Stimulated activated naive CD8-positive, alpha-beta T cell treated with anti-CD3 and anti-CD28 coated beads, Interleukin-15, amount 100 ng/mL, for 72 hours (primary cell): ENCODE measurements at regions not wholly inside any gene's neighbourhood (a gene's known extent, or its start where the extent isn't known, plus 50 kb on each side); places are given as distances from the start of the nearest gene placed in this dataset.

Source experiments
- ATAC-seq: fragments of 150-1000 bp; cut with Tn5 transposase; 2 replicates; pipeline ENCODE4 v1.10.0; 2021; ENCODE audit warnings: mild to moderate bottlenecking, moderate library complexity
- DNase-seq, 2 donors: peaks; one replicate each; pipeline ENCODE4 v3.0.0; 2021 to 2022
- H3K27ac Mint-ChIP-seq, 2 donors: one replicate each; pipeline ENCODE4 v1.8.0; 2022; ENCODE audit warnings: mild to moderate bottlenecking in 2 of 2, mixed read lengths in 2 of 2, moderate library complexity in 2 of 2
- H3K27me3 Mint-ChIP-seq: one replicate; pipeline ENCODE4 v1.8.0; 2022; ENCODE audit warnings: mixed read lengths
- H3K4me1 Mint-ChIP-seq: one replicate; pipeline ENCODE4 v1.8.0; 2022; ENCODE audit warnings: mild to moderate bottlenecking, mixed read lengths
- H3K4me3 Mint-ChIP-seq, 2 donors: one replicate each; pipeline ENCODE4 v1.8.0; 2022; ENCODE audit warnings: mild to moderate bottlenecking in 2 of 2, mixed read lengths in 2 of 2, moderate library complexity in 1 of 2
- H3K9me3 Mint-ChIP-seq, 2 donors: one replicate each; pipeline ENCODE4 v1.8.0; 2022; ENCODE audit warnings: mixed read lengths in 2 of 2

GRCh38 chr11:91913407-91913806 is 311.2 kb upstream of the FAT3 start:
- no peaks in the 10 kb centered on the region for H3K9me3 Mint-ChIP-seq

DNA sequence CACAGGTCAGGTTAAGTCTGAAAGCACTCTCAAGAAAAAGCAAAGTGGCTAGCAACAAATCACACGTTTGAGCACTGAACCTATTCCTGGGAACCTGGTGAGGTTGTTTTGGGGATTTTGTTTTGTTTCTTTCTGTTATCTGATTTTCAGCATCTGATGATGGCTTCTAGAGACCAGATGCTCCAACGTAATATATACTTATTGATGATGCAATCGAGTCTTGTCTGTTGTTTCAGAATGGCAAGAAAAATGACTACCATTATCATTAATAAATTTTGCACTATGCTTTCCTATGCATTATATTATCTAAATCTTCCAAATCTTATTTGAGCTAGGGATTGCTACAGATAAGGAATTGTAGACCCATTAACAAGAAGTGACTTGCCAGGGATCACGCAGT is 312.3 kb upstream of the FAT3 start:
- Mint-ChIP-seq H3K4me3 (no peak overlapping the region), H3K27ac (no peak overlapping the region), H3K27me3 (no peaks in the 10 kb centered on the region), H3K4me1 (no peaks in the 10 kb centered on the region), H3K9me3 (no peaks in the 10 kb centered on the region)
- ATAC-seq (no peak), DNase-seq (no peak)

More at GRCh38 chr11:91913407-91913806, 311.2 kb upstream of the FAT3 start:
- Mint-ChIP-seq H3K27ac (no peak overlapping the region), H3K4me3 (no peak overlapping the region), H3K4me1 (no peaks in the 10 kb centered on the region), H3K27me3 (no peaks in the 10 kb centered on the region)
- no peak for ATAC-seq
- DNase-seq, result no peak

GRCh38 chr11:91906871-91907624 is 317.6 kb upstream of the FAT3 start:
- H3K27me3 Mint-ChIP-seq, result no peaks in the 10 kb centered on the region
- H3K9me3 Mint-ChIP-seq, result peaks cover 0 to 7% of the 10 kb centered on the region in 2 donors
- no peaks in the 10 kb centered on the region for H3K4me1 Mint-ChIP-seq
- H3K27ac Mint-ChIP-seq, result no peak overlapping the region
- ATAC-seq, result no peak
- no peak for DNase-seq
- H3K4me3 Mint-ChIP-seq, result no peak overlapping the region

DNA sequence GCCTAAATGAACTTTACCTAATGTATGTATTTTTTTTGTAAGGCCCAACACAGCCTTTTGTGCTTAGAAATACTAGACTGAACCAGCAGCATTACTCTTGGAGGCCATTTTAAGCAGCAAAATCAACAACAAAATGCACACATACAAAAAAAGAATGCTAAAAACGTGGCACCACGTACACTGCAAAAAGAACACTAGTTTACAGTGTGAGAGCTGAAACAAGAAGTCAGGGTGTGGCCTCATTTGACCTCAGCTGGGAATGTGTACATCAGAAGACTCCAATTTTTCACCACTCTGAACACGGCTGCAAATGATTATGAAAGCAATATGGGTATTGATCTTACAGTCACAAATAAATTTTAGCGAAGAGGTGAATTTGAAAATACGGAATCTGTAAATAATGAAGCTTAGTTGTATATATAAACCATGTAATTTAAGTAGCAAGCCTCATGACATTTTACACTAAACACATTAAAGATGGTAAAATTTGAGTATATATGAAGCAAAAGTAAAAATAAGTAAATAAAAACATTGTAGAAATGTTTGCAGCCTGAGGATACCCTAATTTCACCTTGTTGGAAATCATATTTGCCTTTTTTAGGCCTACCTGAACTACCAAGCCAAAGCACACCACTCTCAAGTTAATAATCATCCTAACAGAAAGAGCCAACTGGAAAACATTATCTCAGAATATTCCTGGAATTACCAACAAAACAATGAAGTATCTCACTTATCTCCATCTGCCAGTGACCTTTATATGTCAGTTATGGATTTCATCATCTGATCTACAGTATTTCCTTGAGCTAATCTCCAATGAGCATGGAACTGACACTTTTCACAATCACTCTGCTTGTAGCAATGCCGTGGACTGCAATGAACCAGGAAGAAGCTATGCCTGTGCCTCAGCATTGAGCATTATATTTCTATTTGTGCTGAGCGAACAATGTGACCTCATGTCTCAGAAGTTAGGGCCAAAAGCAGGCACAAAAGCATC is 319.5 kb upstream of the FAT3 start:
- no peak overlapping the region for H3K4me3 Mint-ChIP-seq
- peaks cover 0 to 7% of the 10 kb centered on the region in 2 donors for H3K9me3 Mint-ChIP-seq
- DNase-seq, result no peak
- ATAC-seq, result no peak
- no peaks in the 10 kb centered on the region for H3K27me3 Mint-ChIP-seq
- H3K27ac Mint-ChIP-seq, result no peak overlapping the region
- no peaks in the 10 kb centered on the region for H3K4me1 Mint-ChIP-seq

DNA sequence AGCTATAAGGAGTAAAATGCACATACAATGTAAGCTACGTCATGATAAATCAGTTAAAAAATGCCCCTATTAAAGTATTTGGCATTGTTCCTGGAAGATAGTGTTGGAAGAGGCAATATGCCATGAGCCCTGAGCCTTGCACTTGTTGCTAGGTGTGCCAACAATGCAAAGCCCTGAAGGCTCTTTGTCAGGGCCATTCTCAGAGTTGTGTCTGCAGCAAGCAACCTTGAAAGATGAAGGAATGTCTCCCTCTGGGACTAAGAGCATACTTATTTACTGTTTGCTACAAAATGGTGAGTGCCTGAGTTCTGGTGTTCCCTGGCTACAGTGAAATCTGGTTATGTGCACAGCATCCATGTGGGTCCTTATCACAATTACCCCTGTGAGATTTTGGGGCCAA is 322.3 kb upstream of the FAT3 start:
- ATAC-seq (no peak), DNase-seq (no peak)
- no peak overlapping the region for H3K4me3 Mint-ChIP-seq
- H3K4me1 Mint-ChIP-seq, result no peaks in the 10 kb centered on the region
- H3K27me3 Mint-ChIP-seq, result no peaks in the 10 kb centered on the region
- H3K9me3 Mint-ChIP-seq, result peaks cover 0 to 7% of the 10 kb centered on the region in 2 donors
- H3K27ac Mint-ChIP-seq, result no peak overlapping the region

GRCh38 chr11:91880660-91881059 is 344.0 kb upstream of the FAT3 start:
- H3K4me3 Mint-ChIP-seq, result no peak overlapping the region
- ATAC-seq, result no peak
- H3K4me1 Mint-ChIP-seq, result no peaks in the 10 kb centered on the region
- no peak for DNase-seq
- no peaks in the 10 kb centered on the region for H3K9me3 Mint-ChIP-seq
- H3K27ac Mint-ChIP-seq, result no peak overlapping the region
- no peaks in the 10 kb centered on the region for H3K27me3 Mint-ChIP-seq

GRCh38 chr11:91876746-91877145 is 347.9 kb upstream of the FAT3 start:
- no peaks in the 10 kb centered on the region for H3K27me3 Mint-ChIP-seq
- ATAC-seq (no peak), DNase-seq (no peak)
- H3K9me3 Mint-ChIP-seq, result peaks cover 5 to 7% of the 10 kb centered on the region in 2 donors
- no peak overlapping the region for H3K4me3 Mint-ChIP-seq
- H3K27ac Mint-ChIP-seq, result no peak overlapping the region
- no peaks in the 10 kb centered on the region for H3K4me1 Mint-ChIP-seq

- H3K4me1 Mint-ChIP-seq, result no peaks in the 10 kb centered on the region
- ATAC-seq, result no peak
- H3K4me3 Mint-ChIP-seq, result no peak overlapping the region
- H3K9me3 Mint-ChIP-seq, result peaks cover 7 to 20% of the 10 kb centered on the region in 2 donors
- DNase-seq, result no peak
- H3K27ac Mint-ChIP-seq, result no peak overlapping the region
- no peaks in the 10 kb centered on the region for H3K27me3 Mint-ChIP-seq
These were observed 352.4 kb upstream of the FAT3 start for GRCh38 chr11:91872243-91872642.

GRCh38 chr11:91871791-91872190 is 352.8 kb upstream of the FAT3 start:
- no peak overlapping the region for H3K27ac Mint-ChIP-seq
- H3K4me1 Mint-ChIP-seq, result no peaks in the 10 kb centered on the region
- ATAC-seq (no peak), DNase-seq (no peak)
- no peaks in the 10 kb centered on the region for H3K27me3 Mint-ChIP-seq
- H3K9me3 Mint-ChIP-seq, result peaks cover 7 to 20% of the 10 kb centered on the region in 2 donors
- H3K4me3 Mint-ChIP-seq, result no peak overlapping the region

DNA sequence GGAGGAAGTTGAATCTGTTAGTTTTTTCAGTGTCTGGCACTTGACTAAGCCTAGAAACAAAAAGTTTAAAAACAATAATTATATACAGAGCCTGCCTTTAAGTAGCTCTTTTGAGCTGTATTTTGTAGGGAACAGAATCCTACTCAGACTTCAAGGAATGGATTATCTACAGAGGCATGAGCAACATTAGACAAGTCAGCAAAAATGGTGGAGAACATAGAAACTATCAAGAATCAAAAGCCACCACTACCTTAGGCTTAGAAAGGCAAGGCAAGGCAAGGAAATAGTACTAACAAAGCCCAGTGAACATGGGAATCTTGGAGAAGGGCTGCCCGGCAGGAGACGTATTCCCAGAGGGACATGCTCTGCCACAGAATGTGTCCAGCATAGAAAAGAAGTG is 353.6 kb upstream of the FAT3 start:
- Mint-ChIP-seq H3K27ac (no peak overlapping the region), H3K4me1 (no peaks in the 10 kb centered on the region), H3K4me3 (no peak overlapping the region), H3K27me3 (no peaks in the 10 kb centered on the region), H3K9me3 (peaks cover 7 to 25% of the 10 kb centered on the region in 2 donors)
- ATAC-seq, result no peak
- no peak for DNase-seq

- ATAC-seq (no peak), DNase-seq (no peak)
- H3K9me3 Mint-ChIP-seq, result peaks cover 12 to 29% of the 10 kb centered on the region in 2 donors
- no peaks in the 10 kb centered on the region for H3K4me1 Mint-ChIP-seq
- H3K4me3 Mint-ChIP-seq, result no peak overlapping the region
- H3K27me3 Mint-ChIP-seq, result no peaks in the 10 kb centered on the region
- H3K27ac Mint-ChIP-seq, result no peak overlapping the region
These were observed 354.9 kb upstream of the FAT3 start for GRCh38 chr11:91869686-91870085.

GRCh38 chr11:91866642-91867041 is 358.0 kb upstream of the FAT3 start:
- Mint-ChIP-seq H3K4me3 (no peak overlapping the region), H3K4me1 (no peaks in the 10 kb centered on the region), H3K27me3 (no peaks in the 10 kb centered on the region), H3K27ac (no peak overlapping the region), H3K9me3 (peaks cover 12 to 33% of the 10 kb centered on the region in 2 donors)
- ATAC-seq, result no peak
- no peak for DNase-seq

- Mint-ChIP-seq H3K4me3 (no peak overlapping the region), H3K9me3 (peaks cover 13 to 21% of the 10 kb centered on the region in 2 donors), H3K27ac (no peak overlapping the region), H3K27me3 (no peaks in the 10 kb centered on the region), H3K4me1 (no peaks in the 10 kb centered on the region)
- ATAC-seq (no peak), DNase-seq (no peak)
These were observed 364.0 kb upstream of the FAT3 start for GRCh38 chr11:91860661-91861060.

DNA sequence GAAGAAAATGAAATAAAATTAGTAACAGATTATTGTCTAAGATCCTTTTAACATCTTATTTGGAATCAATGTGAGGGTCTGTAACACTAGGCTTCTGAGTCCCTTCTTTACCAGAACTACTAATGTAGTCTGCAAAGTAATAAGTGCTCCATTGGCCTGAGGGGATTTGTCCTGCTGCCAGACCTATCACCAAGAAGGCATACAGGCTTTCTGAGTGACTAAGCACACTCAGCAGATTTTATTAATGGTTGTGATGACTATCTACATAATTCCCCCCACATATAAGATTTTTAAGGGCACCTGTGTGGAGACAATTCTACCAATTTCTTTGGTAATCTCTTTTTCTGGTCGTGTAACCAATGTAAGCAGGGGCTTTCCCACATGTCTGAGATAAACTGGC is 365.0 kb upstream of the FAT3 start:
- Mint-ChIP-seq H3K27me3 (no peaks in the 10 kb centered on the region), H3K27ac (no peak overlapping the region), H3K9me3 (peaks cover 8 to 18% of the 10 kb centered on the region in 2 donors), H3K4me1 (no peaks in the 10 kb centered on the region), H3K4me3 (no peak overlapping the region)
- no peak for ATAC-seq
- no peak for DNase-seq

- ATAC-seq (no peak), DNase-seq (no peak)
- Mint-ChIP-seq H3K27ac (peak overlapping the region in 1 of 2 donors; percentile 65), H3K4me3 (no peak overlapping the region), H3K27me3 (no peaks in the 10 kb centered on the region), H3K9me3 (peaks cover 6 to 13% of the 10 kb centered on the region in 2 donors), H3K4me1 (no peaks in the 10 kb centered on the region)
These were observed 367.4 kb upstream of the FAT3 start for GRCh38 chr11:91857179-91857578.

GRCh38 chr11:91854780-91855179 is 369.8 kb upstream of the FAT3 start:
- ATAC-seq (no peak), DNase-seq (no peak)
- no peaks in the 10 kb centered on the region for H3K27me3 Mint-ChIP-seq
- H3K9me3 Mint-ChIP-seq, result peaks cover 0 to 6% of the 10 kb centered on the region in 2 donors
- H3K27ac Mint-ChIP-seq, result no peak overlapping the region
- no peaks in the 10 kb centered on the region for H3K4me1 Mint-ChIP-seq
- no peak overlapping the region for H3K4me3 Mint-ChIP-seq
